Duodenal mucosa (tissue), 2 donors: ENCODE measurements at regions not wholly inside any gene's neighbourhood (a gene's known extent, or its start where the extent isn't known, plus 50 kb on each side); places are given as distances from the start of the nearest gene placed in this dataset.
"Not testable (repeated sequence)": the region's sequence is repeated elsewhere in the genome, so short reads cannot be mapped to it uniquely, and the experiment has no call there.

ENCODE experiments used
- H3K27ac ChIP-seq: one replicate; pipeline ENCODE4 v1.7.0; 2013; ENCODE audit warnings: low read depth, low read length
- H3K27me3 ChIP-seq, 2 donors: one replicate each; pipeline ENCODE4 v1.7.0; 2013; ENCODE audit warnings: low read length in 2 of 2, control low read depth in 1 of 2; ENCODE audit not compliant: insufficient read depth in 2 of 2, control insufficient read depth in 1 of 2
- H3K36me3 ChIP-seq, 2 donors: one replicate each; pipeline ENCODE4 v1.7.0; 2013; ENCODE audit warnings: low read length in 2 of 2, control low read depth in 1 of 2; ENCODE audit not compliant: insufficient read depth in 2 of 2, control insufficient read depth in 1 of 2
- H3K4me1 ChIP-seq, 2 donors: one replicate each; pipeline ENCODE4 v1.7.0; 2013; ENCODE audit warnings: low read length in 2 of 2, control low read depth in 1 of 2; ENCODE audit not compliant: insufficient read depth in 2 of 2, control insufficient read depth in 1 of 2
- H3K4me3 ChIP-seq, 2 donors: one replicate each; pipeline ENCODE4 v1.7.0; 2013; ENCODE audit warnings: low read length in 2 of 2, low read depth in 1 of 2
- H3K9ac ChIP-seq, 2 donors: one replicate each; pipeline ENCODE4 v1.7.0; 2013; ENCODE audit warnings: low read length in 2 of 2, low read depth in 1 of 2
- H3K9me3 ChIP-seq, 2 donors: one replicate each; pipeline ENCODE4 v1.7.0; 2013; ENCODE audit warnings: low read length in 2 of 2, control low read depth in 1 of 2; ENCODE audit not compliant: control insufficient read depth in 1 of 2

DNA sequence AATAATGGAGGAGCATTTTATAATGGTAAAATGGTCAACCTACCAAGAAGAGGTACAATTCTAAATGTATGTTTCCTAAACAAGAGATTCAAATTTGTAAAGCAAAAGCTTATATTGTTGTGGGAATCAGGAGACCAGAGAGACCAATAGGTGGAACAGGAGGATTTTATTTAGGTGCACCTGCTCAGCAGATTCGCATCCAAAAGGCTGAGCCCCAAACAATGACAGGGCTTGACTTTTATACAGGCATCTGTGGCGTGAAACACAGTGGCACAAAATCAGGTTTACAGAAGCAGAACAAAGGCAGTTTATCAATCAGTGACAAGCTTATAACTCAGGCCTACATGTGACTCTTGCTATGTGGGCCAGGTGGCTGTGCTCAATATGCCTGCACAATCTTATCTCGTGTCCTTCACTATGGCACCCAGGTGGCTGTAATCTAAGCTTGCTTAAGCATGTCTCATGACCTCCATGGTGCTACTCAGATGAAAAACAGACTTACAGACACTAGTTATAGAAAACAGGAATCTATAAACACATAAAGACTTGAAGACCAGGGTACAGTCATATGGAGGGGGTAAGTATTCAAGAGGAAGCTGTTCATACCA, 780.2 kb upstream of the CA10 start:
- Histone ChIP-seq H3K27ac (no peak overlapping the region), H3K4me3 (no peak overlapping the region), H3K4me1 (no peaks in the 10 kb centered on the region), H3K9ac (no peak overlapping the region), H3K36me3 (no peaks in the 10 kb centered on the region), H3K9me3 (peaks cover 4 to 13% of the 10 kb centered on the region in 2 donors), H3K27me3 (no peaks in the 10 kb centered on the region)

DNA sequence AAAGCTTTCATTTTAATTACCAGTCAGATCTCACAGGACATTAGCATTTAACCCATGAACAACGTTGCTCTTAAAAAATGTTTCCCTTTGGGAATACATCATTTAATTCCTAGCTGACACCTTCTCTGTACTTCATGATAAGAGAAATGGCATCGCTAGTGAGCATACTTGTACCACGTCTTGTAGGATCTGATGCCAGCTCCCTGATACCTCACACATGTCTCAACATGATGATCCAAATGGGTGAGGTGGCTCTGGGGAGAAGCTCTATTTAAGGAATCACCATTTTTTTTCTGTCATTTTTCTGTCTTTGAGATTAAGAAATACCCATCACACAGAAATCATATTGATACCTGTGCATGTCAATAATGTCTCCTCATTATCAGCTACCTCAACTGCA, 772.1 kb upstream of the CA10 start:
- no peak overlapping the region for H3K4me3 ChIP-seq
- H3K4me1 ChIP-seq, result no peaks in the 10 kb centered on the region
- H3K9me3 ChIP-seq, result no peaks in the 10 kb centered on the region
- H3K36me3 ChIP-seq, result no peaks in the 10 kb centered on the region
- H3K9ac ChIP-seq, result no peak overlapping the region
- H3K27ac ChIP-seq, result no peak overlapping the region
- H3K27me3 ChIP-seq, result no peaks in the 10 kb centered on the region

DNA sequence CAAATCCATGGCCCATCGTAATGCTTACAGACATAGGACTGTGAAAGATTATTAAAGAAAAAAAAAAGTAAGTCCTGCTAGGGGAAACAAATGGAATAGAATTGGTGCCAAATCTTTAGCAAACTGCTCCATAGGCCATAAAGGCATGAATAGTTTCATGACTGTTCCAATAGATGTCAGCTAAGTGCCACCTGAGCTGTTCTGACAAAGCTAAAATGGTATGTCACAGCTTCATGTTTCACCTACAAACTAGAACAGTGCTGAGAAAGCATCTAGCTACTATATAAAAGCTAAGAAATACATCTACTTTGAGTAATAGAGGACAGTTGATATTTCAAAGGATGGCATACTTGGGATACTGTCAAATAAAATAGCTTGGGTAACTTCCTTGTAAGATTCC, 771.6 kb upstream of the CA10 start:
- Histone ChIP-seq H3K27ac (no peak overlapping the region), H3K4me1 (no peaks in the 10 kb centered on the region), H3K27me3 (no peaks in the 10 kb centered on the region), H3K9ac (no peak overlapping the region), H3K36me3 (no peaks in the 10 kb centered on the region), H3K9me3 (no peaks in the 10 kb centered on the region), H3K4me3 (no peak overlapping the region)

GRCh38 chr17:52923658-52924057, 765.1 kb upstream of the CA10 start:
- Histone ChIP-seq H3K9me3 (peaks cover 0 to under 1% of the 10 kb centered on the region in 2 donors), H3K4me3 (no peak overlapping the region), H3K9ac (no peak overlapping the region), H3K36me3 (no peaks in the 10 kb centered on the region), H3K4me1 (no peaks in the 10 kb centered on the region), H3K27ac (no peak overlapping the region), H3K27me3 (no peaks in the 10 kb centered on the region)

DNA sequence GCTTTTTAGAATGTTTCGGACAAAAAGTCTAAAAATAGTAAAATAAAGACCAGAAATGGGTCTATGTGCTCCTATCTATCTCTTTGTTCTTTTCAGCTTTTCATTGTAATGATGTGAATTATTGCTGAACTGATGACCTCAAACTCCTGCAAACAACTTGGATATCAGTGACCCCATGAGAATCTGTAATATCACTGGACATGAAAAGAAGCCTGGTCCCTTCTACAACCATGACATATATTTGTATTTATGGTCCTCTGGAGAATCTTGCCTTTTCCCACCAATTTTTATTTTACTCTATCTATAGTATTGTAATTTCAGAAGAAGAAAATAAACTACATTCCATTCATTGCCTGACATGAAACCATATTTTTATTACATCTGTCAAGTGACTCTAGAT, 740.7 kb upstream of the CA10 start:
- Histone ChIP-seq H3K9me3 (no peaks in the 10 kb centered on the region), H3K36me3 (no peaks in the 10 kb centered on the region), H3K27me3 (no peaks in the 10 kb centered on the region), H3K4me1 (no peaks in the 10 kb centered on the region), H3K4me3 (no peak overlapping the region), H3K27ac (no peak overlapping the region), H3K9ac (no peak overlapping the region)

DNA sequence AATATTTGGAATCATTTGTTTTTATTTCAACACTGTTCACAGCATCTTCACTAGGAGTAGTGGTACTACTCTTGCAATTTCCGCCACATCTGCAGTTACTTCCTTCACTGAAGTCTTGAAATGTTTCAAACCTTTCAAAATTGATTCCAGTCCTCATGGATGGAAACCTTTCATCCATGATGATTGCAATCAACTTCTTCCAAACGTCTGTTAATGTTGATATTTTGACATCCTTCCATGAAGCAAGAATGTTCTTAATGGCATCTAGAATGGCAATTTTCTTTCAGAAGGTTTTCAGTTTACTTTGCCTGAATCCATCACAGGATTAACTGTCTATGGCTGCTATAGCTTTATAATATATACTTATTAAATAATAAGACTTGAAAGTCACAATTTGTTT, 736.8 kb upstream of the CA10 start:
- Histone ChIP-seq H3K9ac (no peak overlapping the region), H3K27me3 (no peaks in the 10 kb centered on the region), H3K36me3 (no peaks in the 10 kb centered on the region), H3K27ac (no peak overlapping the region), H3K4me3 (no peak overlapping the region), H3K9me3 (no peaks in the 10 kb centered on the region), H3K4me1 (no peaks in the 10 kb centered on the region)

GRCh38 chr17:52892334-52892733, 733.8 kb upstream of the CA10 start:
- Histone ChIP-seq H3K27me3 (no peaks in the 10 kb centered on the region), H3K36me3 (no peaks in the 10 kb centered on the region), H3K27ac (no peak overlapping the region), H3K4me1 (no peaks in the 10 kb centered on the region), H3K4me3 (no peak overlapping the region), H3K9ac (no peak overlapping the region), H3K9me3 (no peaks in the 10 kb centered on the region)

DNA sequence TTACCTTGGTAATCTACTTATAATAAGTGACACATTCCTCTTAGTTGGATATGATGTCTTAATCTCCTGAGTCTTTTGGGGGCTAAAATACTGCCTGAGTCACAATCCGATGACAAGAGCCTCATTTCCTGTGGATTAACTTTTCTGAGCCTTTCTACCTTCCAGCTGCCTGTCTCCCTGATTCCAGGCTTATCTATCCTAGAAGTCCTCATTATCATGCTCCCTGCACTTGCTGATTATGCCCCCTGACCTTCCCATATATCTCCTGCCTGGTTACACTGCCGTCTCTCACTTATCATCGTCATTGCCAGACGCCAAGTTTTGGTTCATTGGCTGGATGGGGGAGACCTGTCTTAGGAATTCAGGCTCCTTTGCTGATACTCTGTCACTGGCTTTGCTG, 727.4 kb upstream of the CA10 start:
- Histone ChIP-seq H3K9me3 (no peaks in the 10 kb centered on the region), H3K27ac (no peak overlapping the region), H3K9ac (no peak overlapping the region), H3K4me3 (no peak overlapping the region), H3K36me3 (no peaks in the 10 kb centered on the region), H3K27me3 (no peaks in the 10 kb centered on the region), H3K4me1 (no peaks in the 10 kb centered on the region)

DNA sequence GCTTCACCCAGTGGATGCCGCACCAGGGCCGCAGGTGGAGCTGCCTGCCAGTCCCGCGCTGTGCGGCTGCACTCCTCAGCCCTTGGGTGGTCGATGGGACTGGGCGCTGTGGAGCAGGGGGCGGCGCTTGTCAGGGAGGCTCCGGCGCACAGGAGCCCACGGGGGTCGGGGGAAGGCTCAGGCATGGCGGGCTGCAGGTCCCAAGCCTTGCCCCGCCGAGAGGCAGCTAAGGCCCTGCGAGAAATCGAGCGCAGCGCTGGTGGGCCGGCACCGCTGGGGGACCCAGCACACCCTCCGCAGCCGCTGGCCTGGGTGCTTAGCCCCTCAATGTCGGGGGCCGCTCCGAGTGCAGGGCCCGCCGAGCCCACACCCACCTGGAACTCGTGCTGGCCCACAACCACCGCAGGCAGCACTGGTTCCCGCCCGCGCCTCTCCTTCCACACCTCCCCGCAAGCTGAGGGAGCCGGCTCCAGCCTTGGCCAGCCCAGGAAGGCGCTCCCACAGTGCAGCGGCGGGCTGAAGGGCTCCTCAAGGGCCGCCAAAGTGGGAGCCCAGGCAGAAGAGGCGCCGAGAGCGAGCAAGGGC, 725.5 kb upstream of the CA10 start:
- H3K4me1 ChIP-seq, H3K27me3 ChIP-seq, H3K9me3 ChIP-seq, H3K27ac ChIP-seq, H3K36me3 ChIP-seq, H3K4me3 ChIP-seq, H3K9ac ChIP-seq: not testable (repeated sequence)

DNA sequence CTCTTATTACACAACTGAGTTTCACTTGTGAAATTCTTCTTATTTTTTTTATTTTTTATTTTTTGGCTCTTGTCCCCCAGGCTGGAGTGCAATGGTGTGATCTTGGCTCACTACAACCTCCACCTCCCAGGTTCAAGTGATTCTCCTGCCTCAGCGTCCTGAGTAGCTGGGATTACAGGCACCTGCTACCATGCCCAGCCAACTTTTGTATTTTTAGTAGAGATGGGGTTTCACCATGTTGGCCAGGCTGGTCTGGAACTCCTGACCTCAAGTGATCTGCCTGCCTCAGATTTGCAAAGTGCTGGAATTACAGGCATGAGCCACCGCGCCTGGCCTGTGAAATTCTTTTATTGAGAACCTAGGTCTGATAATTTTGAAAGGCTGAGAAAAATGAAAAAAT, 688.3 kb upstream of the CA10 start:
- not testable (repeated sequence) for H3K27me3 ChIP-seq, H3K4me1 ChIP-seq, H3K9ac ChIP-seq, H3K4me3 ChIP-seq, H3K9me3 ChIP-seq, H3K27ac ChIP-seq, H3K36me3 ChIP-seq

DNA sequence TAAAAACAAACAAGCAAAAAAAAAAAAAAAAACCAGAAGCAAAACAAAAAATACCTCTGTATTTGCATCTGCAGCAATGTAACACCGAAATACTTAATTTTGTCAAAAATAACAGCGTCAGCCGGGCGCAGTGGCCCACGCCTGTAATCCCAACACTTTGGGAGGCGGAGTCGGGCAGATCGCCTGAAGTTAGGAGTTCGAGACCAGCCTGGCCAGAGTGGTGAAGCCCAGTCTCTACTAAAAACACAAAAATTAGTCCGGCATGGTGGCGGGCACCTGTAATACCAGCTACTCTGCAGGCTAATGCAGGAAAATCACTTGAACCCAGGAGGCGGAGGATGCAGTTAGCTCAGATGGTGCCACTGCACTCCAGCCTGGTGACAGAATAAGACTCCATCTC, 683.5 kb upstream of the CA10 start:
- Histone ChIP-seq H3K9me3 (no peaks in the 10 kb centered on the region), H3K27ac (no peak overlapping the region), H3K9ac (no peak overlapping the region), H3K27me3 (no peaks in the 10 kb centered on the region), H3K4me1 (no peaks in the 10 kb centered on the region), H3K36me3 (no peaks in the 10 kb centered on the region), H3K4me3 (no peak overlapping the region)
